ENCODE measurements at regions not wholly inside any gene's neighbourhood (a gene's known extent, or its start where the extent isn't known, plus 50 kb on each side); places are given as distances from the start of the nearest gene placed in this dataset.
"Not testable (repeated sequence)": the region's sequence is repeated elsewhere in the genome, so short reads cannot be mapped to it uniquely, and the experiment has no call there.

DNA sequence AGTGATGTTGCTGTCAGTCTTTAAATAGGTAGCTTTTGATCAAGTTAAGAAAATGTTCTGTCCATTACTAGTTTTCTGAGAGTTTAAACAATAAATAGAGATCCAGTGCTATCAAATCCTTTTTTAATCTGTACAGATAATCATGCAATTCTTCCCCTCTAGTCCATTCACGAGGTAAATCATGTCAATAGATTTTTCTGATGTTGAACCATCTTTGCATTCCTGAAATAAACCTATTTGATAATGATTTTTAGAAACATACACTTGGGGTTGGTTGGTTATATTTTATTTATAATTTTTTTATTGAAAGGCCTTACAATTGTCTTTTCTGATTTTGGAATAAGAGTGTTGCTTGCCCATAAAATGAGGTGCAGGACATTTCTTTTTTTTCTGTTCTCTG is 95.0 kb downstream of the FAM53A start:
- DNase-seq (ENCODE audit: low spot score): no peak

DNA sequence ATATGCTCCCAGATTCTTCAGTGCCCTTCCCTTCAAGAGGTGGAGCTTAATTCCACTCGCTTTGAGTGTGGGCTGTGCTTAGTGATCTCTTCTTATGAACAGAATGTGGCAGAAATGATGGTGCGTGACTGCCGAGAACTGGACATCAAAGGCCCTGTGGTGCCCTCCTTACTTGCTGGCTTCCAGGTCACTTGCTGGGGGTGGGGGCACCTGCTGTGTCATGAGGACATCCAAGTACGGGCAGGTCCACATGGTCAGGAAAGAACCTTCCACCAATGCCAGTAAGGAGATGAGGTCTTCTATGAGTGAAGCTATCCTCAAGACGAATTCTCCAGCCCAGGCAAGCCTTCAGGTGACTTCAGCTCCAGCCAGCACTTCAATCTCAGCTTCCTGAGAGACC is 95.8 kb downstream of the FAM53A start:
- no peak for DNase-seq (ENCODE audit: low spot score)

DNA sequence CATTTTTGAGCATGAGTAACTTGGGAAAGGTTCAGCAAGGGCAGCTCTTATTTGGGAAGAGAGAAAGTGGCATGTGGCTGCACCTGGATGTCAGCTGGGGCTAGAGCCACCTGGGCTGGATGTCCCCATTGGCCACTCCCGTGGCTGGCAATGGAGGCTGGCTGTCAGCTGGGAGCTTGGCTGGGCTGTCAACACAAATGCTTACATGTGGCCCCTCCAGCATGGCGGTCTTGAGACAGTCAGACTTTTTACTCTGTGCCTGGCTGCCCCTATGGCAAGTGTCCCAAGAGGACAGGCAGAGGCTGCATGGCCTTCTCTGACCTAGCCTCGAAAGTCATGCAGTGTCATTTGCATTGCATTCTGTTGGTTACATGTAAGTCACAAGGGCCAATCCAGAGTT is 99.6 kb downstream of the FAM53A start:
- DNase-seq (ENCODE audit: low spot score): no peak

DNA sequence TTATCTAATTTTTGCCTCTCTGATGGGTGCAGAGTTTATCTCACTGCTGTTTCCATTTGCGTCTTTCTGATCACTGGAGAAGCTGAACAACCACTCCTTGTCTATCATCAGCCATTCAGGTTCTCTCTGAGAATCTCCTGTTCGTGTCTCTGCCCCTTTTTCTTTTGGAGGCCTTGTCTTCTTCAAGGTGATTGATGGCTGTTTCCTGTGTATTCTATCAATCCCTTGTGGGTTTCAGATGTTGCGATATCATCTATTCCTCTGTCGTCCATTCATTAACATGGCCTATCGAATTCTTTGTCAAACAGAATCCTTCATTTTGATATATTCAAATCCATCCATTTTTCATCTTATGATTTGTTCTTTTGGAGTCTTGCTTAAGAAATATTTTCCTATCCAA is 100.3 kb downstream of the FAM53A start:
- no peak for DNase-seq (ENCODE audit: low spot score)

DNA sequence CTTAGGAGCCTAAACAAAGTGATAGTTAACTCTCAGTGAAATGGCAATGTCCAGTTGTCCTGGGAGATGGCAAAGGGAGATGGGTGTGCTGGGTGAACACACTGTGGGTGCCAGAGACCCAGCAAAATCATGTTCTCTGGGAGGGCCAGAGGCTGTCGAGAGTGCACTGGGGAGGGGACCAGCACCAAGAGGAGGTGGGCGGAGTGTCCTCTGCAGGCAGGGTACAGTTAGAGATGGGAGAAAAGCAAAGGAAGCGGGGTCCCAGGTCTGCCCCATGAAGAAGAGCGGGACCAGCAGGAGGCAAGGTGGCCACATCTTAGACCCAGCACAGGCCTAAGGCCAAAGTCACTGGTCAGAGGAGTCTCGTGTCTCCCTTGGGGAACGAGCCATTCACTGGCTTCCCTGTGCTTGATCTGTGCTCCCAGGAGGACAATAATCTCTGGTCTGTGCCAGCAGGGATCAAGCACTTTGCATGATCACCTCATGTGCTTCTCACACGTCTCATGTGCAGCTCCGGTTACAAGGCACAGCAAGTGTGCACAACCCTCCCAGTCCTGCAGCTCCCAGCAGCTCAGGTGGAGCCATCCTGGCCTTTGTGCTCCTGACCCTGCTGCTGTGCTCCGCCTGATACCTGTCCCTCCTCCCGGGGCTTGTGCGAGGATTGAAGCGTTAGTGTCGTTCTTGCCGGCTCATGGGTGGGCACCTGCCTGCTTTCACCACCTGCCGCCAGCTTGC is 100.9 kb downstream of the FAM53A start:
- no peak for DNase-seq (ENCODE audit: low spot score)

DNA sequence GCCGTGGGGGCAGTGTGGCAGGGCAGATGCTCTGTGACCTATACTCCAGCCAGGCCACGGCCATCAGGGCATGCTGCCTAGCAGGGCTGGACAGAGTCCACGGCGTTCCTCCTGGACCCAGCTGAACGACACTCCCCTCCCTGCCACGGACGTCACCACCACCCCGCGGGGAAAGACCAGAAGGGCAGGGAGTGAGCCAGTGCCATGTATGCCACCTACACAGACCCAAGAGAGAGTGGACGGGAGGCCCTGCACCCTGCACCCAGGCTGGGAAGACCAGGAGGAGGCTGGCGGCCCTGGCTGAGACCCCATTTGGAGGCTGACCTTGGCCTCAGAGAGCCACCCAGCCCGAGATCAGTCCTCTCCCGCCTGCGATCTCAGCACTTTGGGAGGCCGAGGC is 101.9 kb downstream of the FAM53A start:
- DNase-seq (ENCODE audit: low spot score): no peak

DNA sequence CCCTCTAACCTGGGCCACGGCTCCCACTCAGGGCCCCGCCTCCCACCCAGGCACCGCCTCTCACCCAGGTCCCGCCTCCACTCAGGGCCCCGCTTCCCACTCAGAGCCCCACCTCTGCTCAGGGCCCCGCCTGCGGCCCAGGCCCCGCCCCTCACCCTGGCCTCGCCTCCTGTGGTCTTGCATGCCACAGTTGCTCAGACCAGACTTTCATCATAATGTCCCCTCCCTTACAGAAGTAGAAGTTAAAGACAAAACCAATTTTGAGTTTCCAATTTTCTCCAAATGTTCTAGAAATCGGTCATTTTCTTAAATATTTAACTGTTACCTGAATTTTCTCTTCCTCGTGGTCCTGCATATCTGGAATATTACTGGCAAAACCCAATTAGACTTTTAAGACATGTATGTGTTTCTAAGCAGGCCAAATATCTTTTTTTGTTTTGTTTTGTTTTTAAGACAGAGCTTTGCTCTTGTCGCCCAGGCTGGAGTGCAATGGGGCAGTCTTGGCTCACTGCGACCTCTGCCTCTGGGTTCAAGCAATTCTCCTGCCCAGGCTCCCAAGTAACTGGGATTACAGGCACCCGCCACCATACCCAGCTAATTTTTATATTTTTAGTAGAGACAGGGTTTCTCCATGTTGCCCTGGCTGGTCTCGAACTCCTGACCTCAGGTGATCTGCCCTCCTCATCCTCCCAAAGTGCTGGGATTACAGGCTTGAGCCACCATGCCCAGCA is 102.8 kb downstream of the FAM53A start:
- not testable (repeated sequence) for DNase-seq (ENCODE audit: low spot score)

DNA sequence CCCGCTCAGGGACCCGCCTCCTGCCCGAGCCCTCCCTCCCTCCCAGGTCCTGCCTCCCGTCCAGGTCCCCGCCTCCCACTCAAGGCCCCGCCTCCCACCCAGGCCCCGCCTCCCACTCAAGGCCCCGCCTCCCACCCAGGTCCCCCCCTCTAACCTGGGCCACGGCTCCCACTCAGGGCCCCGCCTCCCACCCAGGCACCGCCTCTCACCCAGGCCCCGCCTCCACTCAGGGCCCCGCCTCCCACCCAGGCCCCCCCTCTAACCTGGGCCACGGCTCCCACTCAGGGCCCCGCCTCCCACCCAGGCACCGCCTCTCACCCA is 103.5 kb downstream of the FAM53A start:
- not testable (repeated sequence) for DNase-seq (ENCODE audit: low spot score)

DNA sequence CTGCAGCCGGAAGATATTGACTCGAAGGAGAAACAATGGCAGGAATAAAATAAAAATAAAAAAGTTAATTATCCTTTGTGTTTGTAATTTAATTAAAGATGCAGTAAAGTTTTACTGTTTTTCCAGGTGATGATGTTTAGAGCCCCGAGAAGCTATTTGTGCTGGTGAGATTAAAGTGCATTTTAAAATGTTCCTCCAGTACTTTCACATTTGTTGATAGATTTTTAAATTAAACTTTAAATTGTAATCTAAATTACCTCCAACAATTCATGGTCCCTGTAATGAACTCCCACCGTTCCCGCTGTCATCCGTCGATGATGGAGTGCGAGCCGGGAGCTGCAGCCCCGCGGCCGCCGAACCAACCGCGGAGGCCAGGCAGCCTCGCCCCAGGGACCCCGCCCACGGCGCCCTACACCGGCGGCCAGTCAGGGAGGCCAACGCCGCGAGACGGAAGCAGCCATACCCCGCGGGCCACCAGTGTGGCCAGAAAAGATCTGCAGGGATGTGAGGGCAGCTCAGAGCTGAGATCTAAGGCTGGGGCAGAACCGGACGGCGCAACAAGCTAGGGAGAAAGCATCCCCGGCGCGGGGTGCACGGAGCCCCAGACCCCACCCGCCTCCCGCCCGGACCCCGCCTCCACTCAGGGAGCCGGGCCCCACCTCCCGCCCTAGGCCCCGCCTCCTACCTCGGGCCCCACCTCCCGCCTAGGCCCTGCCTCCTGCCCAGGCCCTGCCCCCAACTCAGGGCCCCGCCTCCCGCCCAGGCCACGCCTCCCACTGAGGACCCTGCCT is 104.0 kb downstream of the FAM53A start:
- peak; percentile 25 for DNase-seq (ENCODE audit: low spot score)

DNA sequence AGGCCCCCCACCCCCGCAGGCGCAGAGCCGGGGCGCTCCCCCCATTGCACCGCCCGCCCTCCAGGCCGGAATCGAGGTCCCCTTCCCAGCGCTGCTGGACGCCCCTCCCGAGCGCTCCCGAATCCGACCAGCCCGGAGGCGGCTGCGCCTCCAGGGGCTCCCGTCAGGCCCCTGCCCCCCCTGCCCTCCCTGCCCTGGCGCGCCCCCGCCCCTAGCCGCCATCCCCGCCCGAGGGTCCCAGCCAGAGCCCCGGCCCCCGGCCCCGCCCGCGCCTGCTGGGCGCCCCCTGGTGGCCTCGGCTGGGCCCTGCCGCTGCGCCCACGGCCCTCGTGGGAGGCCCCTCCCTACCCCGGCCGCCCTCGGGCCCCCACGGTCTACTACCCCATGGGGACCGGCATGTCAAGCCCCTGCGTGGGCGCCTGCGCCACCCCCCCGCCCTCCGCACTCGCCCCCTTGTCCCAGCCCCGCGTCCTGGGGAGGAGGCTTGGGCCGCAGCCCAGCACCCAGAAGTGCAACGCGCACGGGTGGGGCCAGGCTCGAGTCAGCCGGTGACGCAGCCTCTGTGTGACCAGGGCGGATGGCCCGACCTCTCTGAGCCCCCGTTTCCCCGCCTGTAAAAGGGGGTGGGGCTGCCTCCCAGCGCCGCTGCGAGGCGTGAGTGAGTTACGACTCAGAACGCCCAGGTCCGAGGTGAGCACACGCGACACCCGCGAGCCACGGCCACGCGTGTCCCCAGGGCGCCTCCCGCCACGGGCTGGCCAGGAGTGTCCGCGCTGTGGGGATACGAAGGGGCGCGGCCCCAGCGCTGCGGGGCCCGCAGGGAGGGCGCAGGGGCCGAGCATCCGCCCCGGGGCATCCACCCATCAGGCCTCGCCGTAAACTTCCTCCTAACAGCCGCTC is 104.9 kb downstream of the FAM53A start:
- DNase-seq (ENCODE audit: low spot score): no peak

DNA sequence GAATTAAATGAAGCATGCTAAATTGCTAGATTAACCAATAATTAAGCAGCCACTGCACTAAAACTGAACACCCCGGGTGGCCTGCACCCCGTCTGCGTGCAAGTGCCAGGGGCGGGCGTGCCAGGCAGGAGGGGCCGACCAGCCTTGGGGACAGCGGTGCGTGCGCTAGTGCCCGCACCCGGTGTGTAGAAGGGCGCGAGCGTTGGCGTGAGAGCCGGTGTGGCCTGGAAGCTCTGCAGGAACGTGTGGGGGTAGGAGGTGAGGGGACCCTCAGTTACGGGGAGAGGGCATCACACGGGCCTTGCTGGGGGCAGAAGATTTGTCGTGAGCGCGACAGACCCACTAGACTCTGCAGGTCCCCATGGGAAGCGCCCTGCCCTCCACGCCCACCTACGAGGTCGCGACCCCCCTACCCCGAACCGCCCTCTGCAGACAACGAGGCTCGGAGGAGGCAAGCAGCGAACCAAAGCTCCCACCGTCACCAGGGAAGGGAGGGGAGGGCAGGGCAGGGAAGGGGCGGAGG is 105.8 kb downstream of the FAM53A start:
- DNase-seq (ENCODE audit: low spot score): no peak

DNA sequence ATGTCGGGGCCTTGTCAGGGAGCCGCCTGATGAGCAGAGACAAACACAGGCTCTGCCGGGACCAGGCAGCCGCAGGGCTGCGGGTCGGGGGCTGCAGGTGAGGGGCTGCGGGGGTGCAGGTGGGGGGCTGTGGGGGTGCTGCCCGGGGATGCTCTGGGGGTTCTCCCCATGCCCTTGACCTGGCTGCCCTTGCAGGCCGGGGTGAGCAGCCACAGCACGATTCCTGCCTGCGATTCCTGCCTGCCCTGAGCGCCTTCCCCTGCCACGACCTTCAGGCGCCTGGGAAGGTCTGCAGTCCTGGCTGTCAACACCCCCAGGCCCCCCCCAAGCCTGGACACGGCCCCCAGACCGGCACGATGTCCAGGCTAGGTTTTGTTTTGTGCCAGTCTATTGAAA is 106.3 kb downstream of the FAM53A start:
- DNase-seq (ENCODE audit: low spot score): no peak

DNA sequence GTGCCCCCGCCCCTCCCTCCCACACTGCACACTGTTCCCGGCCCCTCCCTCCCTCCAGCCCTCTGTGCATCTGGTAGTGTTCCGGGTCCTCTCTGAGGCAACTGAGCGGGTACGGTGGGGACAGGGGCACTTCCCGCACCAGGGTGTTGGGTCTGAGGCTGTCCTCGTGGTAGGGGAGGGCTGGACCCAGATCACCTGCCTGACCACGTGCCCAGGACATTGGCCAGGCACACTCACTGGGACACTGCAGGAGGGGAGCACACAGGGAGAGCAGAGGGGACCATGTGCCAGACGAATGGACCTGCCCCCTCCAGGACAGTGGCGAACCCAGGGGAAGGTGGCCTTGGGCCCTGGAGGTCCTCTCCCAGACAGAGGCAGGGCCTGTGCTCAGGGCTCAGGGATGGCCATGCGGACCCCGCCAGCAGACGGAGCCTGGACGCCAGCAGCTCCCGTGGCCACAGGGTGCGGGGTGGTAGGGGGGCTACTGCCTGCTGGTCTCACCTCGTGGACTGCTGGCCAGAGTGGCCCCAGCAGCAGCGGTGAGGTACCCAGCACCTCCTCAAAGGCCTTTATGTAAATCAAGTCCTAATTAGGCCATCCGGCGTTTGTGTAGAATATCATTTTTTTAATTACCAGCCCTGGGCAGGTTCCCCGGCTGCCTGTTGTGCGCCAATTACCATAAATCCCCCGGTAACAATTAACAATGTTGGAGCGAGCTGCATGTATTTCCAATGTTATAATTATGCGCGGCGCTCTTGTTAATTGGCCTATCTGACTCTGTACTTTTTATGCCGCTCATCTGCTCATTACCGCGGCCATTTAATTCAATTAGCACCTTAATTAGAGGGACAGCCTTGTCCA is 106.9 kb downstream of the FAM53A start:
- DNase-seq (ENCODE audit: low spot score): no peak

DNA sequence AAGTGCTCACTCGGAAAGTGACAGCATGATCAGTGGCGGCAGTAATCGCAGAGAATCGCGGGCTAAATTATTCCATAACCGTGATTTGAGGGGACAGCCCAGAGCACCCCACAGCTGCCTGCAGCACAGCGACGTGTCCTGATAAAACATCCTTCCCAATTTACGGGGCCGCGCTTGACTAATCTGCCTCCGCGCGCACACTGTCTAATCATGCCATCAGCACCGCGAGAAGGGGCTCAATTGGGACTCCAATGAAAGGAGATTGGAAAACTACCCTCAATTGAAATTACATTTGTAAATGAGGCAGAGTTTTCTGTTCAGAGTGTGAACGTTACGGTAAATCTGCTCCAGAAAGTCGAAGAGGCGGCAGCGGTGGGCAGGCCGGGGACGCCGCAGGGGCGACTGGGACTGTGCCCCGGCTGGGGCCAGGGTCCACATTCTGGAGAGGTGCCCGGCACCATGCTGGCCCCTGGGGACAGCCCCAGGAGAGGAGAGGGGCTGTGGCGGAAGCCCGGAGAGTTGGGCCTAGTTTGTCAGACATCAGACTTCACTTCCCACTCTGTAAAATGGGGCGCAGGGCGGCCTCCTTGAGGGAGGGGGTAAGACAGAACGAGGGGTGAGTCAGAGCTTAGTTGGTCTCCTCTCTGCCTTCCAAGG is 107.7 kb downstream of the FAM53A start:
- DNase-seq (ENCODE audit: low spot score): no peak

DNA sequence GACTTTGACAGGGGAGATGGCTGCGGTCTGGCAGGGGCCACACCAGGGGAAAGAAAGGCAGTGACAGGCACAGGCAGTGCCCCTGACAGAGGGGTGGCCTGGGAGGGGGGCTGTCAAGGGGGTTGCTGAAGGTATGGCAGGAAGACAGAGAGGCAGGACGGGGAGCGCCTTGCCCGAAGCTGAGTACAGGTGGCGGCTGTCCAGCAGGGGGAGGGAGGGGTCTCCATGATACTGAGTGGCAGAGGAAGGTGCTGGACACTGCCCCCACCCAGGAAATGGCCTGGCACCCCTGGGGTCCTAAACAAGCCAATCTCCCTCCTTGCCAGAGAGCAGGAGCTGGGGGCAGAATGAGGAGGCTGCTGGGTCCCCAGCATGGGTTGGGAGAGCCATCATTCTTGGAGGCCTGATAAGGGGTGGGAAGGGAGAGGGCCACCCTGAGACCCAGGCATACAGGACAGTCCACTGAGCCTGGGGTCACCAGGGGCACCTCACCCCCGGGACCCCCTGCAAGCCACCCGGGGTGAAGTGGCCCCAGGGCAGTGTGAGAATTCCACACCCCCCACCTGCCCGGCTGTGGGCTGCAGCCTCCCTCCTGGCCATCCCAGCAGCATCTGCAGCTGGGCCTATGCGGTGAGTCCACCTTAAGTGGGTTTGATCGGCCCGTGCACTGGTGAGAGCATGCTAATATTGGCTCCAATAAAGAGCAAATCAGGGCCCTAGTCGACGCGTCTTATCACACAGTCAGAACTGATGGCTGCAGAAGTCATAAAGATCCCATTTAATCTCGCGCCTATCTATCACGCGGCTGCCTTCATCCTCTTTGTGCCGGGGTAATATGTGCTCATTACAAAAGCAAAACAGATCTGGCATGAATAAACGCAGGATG is 108.5 kb downstream of the FAM53A start:
- no peak for DNase-seq (ENCODE audit: low spot score)

DNA sequence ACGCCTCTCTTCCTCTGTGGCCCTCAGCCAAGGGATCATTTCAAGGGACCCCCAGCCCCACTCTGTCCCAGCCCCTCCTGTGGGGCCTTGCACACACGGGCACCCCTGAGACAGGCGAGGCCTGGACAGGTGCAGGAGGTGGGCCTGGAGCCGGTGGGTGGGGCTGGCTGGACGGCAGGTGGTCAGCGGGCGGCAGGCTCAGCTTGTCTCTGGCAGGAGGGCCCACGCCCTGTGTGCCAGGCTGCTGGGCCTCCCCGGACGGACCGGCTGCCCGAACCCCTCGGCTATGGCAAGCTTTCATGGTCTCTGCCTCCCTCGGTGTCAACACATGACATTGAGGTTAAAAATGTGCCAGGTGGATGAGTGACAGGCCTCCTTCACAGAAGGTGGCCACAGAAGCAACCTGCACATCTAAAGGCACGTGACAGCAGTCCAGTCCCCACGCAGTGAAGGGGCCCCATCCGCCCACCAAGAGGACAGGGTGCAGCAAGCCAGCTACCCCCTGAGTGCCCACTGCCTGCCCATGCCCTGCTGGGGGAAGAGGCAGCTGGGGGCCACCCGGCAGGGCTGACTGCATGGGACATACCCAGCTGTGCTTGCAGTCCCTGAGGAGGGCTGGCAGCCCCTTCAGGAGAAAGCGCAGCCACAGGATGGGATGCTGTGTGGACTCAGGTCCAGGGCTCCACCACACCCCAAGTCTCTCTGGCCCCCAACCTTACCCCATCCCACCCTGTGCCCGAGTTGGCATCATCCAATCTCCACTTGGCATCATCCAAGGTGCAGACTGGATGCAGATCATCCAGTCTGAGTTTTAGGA is 109.3 kb downstream of the FAM53A start:
- no peak for DNase-seq (ENCODE audit: low spot score)

DNA sequence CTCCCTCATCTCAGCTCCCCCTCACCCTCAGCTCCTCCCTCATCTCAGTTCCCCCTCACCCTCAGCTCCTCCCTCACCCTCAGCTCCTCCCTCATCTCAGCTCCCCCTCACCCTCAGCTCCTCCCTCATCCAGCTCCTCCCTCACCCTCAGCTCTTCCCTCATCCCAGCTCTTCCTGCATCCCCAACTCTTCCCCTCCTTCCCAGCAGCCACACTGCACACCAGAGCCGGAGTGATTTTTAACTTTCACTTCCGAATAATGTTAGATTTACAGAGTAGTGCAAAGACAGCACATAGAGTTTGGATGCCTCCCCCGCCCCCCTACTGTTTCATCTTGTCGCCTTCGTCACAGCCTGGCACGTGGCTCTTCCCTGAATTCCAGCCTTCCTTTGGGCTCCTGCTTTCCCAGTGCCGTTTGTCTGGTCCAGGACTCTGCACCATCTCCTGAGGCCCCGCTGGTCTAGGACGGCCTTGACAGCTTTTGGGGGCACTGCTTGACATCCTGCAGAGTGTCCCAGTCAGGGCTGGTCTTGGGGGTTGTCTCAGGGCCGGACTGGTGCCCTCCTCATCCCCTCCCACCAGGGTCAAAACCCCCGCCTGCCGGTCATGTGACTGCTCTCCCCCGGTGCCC is 110.2 kb downstream of the FAM53A start:
- DNase-seq (ENCODE audit: low spot score): no peak
